Colon (tissue), 2 donors: ENCODE measurements at regions not wholly inside any gene's neighbourhood (a gene's known extent, or its start where the extent isn't known, plus 50 kb on each side); places are given as distances from the start of the nearest gene placed in this dataset.
"Not testable (repeated sequence)": the region's sequence is repeated elsewhere in the genome, so short reads cannot be mapped to it uniquely, and the experiment has no call there.

ENCODE experiments used
- FAIRE-seq: peaks from 2 replicates; lab custom pipeline; 2012; peaks lifted over from hg19 to GRCh38; lab: Jason Lieb, UNC
- donor health status: control.
- donor health status: control.

GRCh38 chr14:61602003-61602732 is 93.1 kb upstream of the HIF1A start:
- no peak for FAIRE-seq

- FAIRE-seq: no peak
These were observed 92.6 kb upstream of the HIF1A start for GRCh38 chr14:61602733-61603077.

DNA sequence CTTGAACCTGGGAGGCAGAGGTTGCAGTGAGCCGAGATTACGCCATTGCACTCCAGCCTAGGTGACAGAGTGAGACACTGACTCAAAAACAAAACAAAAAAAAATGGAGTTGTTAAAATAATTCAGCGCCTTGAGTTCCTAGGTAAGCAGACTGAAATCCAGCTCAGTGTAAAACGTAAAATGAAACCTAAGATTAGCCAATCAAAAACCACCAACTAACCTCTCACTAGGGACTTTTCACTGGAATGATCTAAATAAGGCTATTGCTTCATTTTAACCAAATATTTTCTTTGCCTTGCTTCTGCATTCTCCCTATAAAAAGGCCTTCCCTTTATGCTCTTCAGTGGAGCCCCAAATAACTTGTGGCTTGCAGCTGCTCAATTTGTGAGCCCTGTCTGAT is 91.6 kb upstream of the HIF1A start:
- no peak for FAIRE-seq

DNA sequence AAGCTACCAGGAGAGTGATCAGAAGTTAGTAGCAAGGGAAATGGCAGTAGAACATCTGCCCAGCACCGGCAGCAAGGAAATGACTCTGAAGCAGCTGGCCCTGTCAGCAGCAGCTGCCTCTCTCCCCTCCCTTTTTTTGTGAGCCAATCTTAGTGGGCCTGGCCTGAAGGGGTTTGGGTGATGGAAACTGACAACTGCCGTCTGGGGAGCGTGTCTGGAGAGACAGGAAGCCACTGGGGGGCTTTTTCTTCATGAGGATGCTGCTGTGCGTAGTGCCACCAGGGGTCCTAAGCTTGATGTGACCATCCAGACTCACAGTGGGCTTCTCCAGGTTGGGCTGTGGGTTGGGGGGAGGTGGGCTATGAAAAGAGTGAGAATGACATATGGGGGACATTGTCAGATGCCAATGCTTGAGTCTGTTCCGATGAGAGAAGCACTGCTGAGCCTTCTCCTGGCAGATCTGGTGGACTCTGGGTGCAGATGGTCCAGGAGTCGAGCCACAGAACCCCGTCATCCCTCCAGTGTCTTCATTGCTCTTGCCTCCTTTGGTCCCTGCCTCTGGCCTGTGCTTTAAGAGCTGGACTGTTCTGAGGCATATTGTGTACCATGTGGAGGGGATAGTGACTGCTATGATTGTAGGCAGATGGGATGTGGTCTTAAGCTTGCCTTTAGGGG is 87.6 kb upstream of the HIF1A start:
- no peak for FAIRE-seq

DNA sequence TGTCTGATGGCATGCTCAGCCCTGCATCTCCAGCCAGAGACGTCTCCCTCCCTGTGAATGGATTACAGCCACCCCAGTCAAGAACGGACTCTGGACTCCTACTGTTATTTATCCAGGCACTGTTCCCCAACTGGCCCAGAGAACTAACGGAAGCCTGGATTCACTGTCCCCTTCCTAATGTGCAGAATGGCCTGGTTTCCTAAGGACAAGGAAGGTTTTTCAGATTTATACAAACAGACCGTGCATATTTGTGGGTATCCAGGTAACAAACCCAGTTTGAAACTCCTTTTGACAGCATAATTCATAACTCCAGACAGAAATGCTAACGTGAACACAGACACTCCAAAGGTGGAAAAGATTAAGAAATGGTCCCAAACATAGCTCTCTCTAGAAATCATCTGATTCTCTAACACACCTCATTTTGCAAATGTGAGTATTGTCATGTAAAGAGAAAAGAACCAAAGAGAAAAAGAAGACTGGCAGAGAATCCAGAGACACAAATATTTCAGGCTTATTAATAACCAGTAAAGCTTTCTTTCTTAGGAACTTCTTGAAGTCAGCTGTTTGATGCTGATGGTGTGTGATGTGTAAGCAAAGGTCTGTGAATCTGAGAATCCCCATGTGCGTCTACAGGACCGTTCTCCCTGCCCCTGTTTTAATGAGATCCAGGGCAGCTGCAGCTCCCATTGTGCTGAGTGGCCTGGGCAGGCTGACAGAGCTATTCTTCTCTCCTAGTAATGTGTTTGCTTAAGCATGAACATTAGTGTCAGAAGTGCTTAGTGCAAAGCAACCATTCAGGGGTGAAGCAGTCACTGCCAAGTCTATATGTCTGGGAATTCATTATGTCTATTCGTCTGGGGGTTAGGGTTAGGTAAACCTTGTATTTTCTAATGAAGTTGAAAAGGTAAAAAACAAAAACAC is 86.8 kb upstream of the HIF1A start:
- FAIRE-seq: no peak

GRCh38 chr14:61609191-61609843 is 86.0 kb upstream of the HIF1A start:
- no peak for FAIRE-seq

- FAIRE-seq: no peak
These were observed 85.4 kb upstream of the HIF1A start for GRCh38 chr14:61609884-61610283.

DNA sequence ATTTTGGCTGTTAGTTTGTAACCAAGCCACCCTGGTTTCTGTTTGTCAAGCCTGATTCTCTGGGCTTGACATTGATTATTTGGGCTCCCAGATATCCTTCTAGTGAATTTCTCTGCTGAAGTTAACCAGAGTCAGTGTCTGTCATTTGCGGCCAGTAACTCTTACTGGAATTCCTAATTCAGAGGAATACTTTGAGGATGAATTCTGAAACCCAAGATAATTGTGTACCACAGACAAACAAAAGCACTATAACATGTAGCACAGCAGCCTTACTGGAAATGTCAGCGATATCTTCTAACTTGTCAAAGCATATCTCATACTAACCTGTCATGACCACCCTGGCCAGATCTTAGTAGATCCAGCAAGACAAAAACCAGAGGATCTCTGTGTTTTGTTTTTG is 84.4 kb upstream of the HIF1A start:
- FAIRE-seq: no peak

- no peak for FAIRE-seq
These were observed 83.3 kb upstream of the HIF1A start for GRCh38 chr14:61611880-61612630.

DNA sequence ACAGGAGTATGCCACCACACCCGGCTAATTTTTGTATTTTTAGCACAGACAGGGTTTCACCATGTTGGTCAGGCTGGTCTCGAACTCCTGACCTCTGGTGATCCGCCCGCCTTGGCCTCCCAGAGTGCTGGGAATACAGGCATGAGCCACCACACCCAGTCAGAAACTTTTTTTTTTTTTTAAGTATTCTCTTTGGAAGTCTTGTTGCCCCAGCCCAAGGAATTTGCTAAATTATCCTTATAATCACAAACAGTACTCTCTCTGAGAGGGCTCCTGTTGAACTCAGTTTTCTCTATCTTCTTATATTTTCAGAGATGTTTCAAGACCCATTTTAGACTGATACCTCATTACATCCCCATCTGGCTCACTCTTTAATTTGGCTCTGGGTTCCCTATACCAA is 82.3 kb upstream of the HIF1A start:
- FAIRE-seq: not testable (repeated sequence)

DNA sequence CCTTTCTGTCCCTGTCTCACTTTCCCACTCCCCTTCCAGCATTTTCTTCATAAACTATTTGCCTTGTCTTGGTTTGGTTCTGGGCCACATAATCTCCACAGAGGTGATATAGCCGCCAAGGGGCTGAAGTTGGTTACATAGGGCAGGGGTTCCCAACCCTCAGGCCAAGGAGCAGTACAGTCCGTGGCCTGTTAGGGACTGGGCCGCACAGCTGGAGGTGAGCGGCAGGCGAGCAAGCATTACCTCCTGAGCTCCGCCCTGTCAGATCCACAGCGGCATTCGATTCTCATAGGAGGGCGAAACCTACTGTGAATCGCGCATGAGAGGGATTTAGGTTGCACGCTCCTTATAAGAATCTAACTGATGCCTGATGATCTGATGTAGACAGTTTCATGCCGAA is 80.6 kb upstream of the HIF1A start:
- FAIRE-seq: no peak

- FAIRE-seq: no peak
These were observed 79.4 kb upstream of the HIF1A start for GRCh38 chr14:61615743-61616523.

DNA sequence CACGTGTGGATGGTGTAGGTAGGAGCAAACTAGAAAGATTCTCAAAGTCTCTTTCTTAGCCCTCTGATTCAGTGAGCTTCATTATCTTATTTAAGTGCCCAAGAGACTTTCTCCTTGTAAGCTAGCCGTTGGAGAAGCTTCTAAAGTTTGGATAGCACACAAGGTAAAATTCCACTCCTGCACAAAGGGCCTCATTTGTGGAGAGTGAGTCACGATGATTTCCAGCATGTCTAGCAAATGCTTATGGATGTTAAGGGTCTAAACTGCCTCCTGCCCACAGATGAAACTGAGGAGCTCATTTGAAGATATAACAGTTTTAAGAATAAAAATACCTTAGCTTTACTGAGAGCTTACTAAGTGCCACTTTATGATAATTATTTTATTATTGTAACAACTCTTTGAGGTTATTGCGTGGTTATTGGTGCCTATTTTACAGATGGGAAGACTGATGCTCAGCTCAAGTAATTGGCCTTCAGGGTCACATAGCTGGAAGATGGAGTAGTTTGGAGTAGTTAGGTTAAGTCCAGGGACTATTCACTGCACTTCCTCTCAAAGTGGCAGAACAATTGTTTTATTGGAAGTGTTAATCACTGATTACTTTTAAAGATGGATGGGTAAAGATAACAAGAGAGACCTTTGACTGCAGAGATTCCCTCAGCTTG is 78.7 kb upstream of the HIF1A start:
- FAIRE-seq: no peak

GRCh38 chr14:61618448-61618847 is 76.9 kb upstream of the HIF1A start:
- FAIRE-seq: no peak

DNA sequence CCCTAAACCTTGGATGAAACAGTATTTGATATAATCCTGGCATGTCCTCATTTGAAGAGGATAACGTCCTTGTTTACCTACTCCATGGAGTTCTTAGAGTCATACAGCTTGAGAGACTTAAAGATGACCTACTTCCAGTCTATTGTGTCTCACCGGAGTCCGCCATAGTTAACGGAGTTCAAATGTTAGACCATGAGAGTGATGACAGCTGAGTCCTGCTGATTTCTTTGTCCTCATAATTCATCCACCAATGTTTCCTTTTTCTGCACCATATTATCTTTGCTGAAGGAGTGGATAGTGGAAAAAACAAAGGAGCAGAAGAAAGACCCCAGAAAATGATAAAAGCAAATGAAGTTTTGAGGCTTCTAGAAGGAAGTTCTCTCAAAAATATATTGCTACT is 75.8 kb upstream of the HIF1A start:
- FAIRE-seq: no peak

GRCh38 chr14:61620130-61620946 is 75.0 kb upstream of the HIF1A start:
- no peak for FAIRE-seq

GRCh38 chr14:61621444-61621843 is 73.9 kb upstream of the HIF1A start:
- no peak for FAIRE-seq

DNA sequence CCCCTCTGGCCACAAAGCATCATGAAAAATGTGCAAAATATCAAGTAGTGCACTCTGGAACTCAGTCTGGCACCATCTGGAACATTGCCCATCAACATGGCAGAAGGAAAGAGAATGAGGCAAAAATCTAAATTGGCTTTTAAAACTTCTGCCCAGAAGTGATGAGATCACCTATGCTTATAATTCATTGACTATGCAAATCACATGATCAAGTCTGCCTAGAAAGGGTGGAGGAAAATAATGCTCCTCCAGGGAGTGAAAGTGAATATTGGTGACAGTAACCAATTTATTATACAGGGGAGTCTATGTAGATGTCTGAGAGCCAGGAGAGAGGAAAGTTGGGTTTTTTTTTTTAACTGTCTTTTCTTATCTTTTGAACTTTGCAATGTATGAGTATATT is 73.3 kb upstream of the HIF1A start:
- FAIRE-seq: no peak

- FAIRE-seq: no peak
These were observed 71.4 kb upstream of the HIF1A start for GRCh38 chr14:61623927-61624326.

GRCh38 chr14:61625165-61625564 is 70.1 kb upstream of the HIF1A start:
- no peak for FAIRE-seq
